ENCODE measurements at regions not wholly inside any gene's neighbourhood (a gene's known extent, or its start where the extent isn't known, plus 50 kb on each side); places are given as distances from the start of the nearest gene placed in this dataset.
A peak's percentile ranks its signal among the peaks of the same experiment; 100 is the strongest.

GRCh38 chr7:20021066-20021465, 196.1 kb downstream of the MACC1 start:
- no peaks in the 10 kb centered on the region for H3K27me3 ChIP-seq (replicated peaks in 1 of 4; ENCODE audit: control extremely low read depth in 1 of 4, control insufficient read depth in 3 of 4, insufficient read depth in 4 of 4, low read length in 3 of 4)
- POLR2A ChIA-PET = no interaction called here
- Mint-ChIP-seq H3K4me1 (peaks cover 33% of the 10 kb centered on the region), H3K27me3 (no peaks in the 10 kb centered on the region), H3K4me3 (no peak overlapping the region), H3K9me3 (ENCODE audit: insufficient read depth) (no peaks in the 10 kb centered on the region), H3K27ac (no peak overlapping the region)
- no peaks in the 10 kb centered on the region for H4K20me1 ChIP-seq (ENCODE audit: control insufficient read depth, insufficient read depth, low read length, poor library complexity, severe bottlenecking)
- H3K27ac ChIP-seq (ENCODE audit: low read length in 2 of 2) = no peak overlapping the region
- H3K9ac ChIP-seq (ENCODE audit: low read length) = no peak overlapping the region
- no peak for ATAC-seq (ENCODE audit: low read depth)
- H3K79me2 ChIP-seq (ENCODE audit: control insufficient read depth, insufficient read depth, low read length) = no peaks in the 10 kb centered on the region
- no peak overlapping the region for H2AFZ ChIP-seq (ENCODE audit: insufficient read depth, low read depth, low read length, poor library complexity, severe bottlenecking)
- intact Hi-C loops (cut with micrococcal nuclease) = no loop called here
- no peaks in the 10 kb centered on the region for H3K9me3 ChIP-seq (ENCODE audit: control extremely low read depth in 1 of 3, control insufficient read depth in 2 of 3, insufficient read depth in 1 of 3, low read length in 2 of 3)
- DNase-seq = no peak
- H3K4me2 ChIP-seq (replicated peaks; ENCODE audit: low read depth, low read length, poor library complexity, severe bottlenecking) = no peak overlapping the region
- peaks cover 23 to 25% of the 10 kb centered on the region in 2 donors for H3K4me1 ChIP-seq (ENCODE audit: control insufficient read depth in 2 of 2, insufficient read depth in 2 of 2, low read length in 2 of 2)
- H3K36me3 ChIP-seq (replicated peaks in 1 of 2; ENCODE audit: control extremely low read depth in 1 of 2, control insufficient read depth in 1 of 2, extremely low read depth in 1 of 2, insufficient read depth in 2 of 2, low read length in 1 of 2) = no peaks in the 10 kb centered on the region
- no peak overlapping the region for H3K4me3 ChIP-seq (ENCODE audit: control extremely low read depth in 1 of 5, extremely low read depth in 1 of 5, insufficient read depth in 1 of 5, low read depth in 2 of 5, low read length in 4 of 5)
- CTCF ChIA-PET = interaction anchor here (1.3 kb wide), 1 partner anchor 13 kb away, joined by 3 read pairs; no protein-coding TSS in a partner anchor
- no peak for TF ChIP-seq CTCF (IDR thresholded peaks at IDR 0.05)
- no peak for TF ChIP-seq EZH2 (IDR thresholded peaks at IDR 0.05; ENCODE audit: borderline replicate concordance, insufficient read depth, low read depth, low read length, poor library complexity, severe bottlenecking)

- intact Hi-C loops (cut with micrococcal nuclease) = loop anchor here (10.0 kb wide), 1 partner anchor 195 kb away; the partner anchor contains the start of gene MACC1
- ATAC-seq (ENCODE audit: low read depth) = peak; percentile 17
- peak overlapping the region; percentile 11 for H3K27ac Mint-ChIP-seq
These were observed 197.3 kb downstream of the MACC1 start for GRCh38 chr7:20019757-20020432.

More at GRCh38 chr7:20019757-20020432, 197.3 kb downstream of the MACC1 start:
- no peak overlapping the region for H3K9ac ChIP-seq (ENCODE audit: low read length)
- no peaks in the 10 kb centered on the region for H3K27me3 Mint-ChIP-seq
- no peaks in the 10 kb centered on the region for H3K9me3 ChIP-seq (ENCODE audit: control extremely low read depth in 1 of 3, control insufficient read depth in 2 of 3, insufficient read depth in 1 of 3, low read length in 2 of 3)
- H3K36me3 ChIP-seq (replicated peaks in 1 of 2; ENCODE audit: control extremely low read depth in 1 of 2, control insufficient read depth in 1 of 2, extremely low read depth in 1 of 2, insufficient read depth in 2 of 2, low read length in 1 of 2) = no peaks in the 10 kb centered on the region
- no peak overlapping the region for H2AFZ ChIP-seq (ENCODE audit: insufficient read depth, low read depth, low read length, poor library complexity, severe bottlenecking)
- no peaks in the 10 kb centered on the region for H3K27me3 ChIP-seq (replicated peaks in 1 of 4; ENCODE audit: control extremely low read depth in 1 of 4, control insufficient read depth in 3 of 4, insufficient read depth in 4 of 4, low read length in 3 of 4)
- WGBS (ENCODE audit: insufficient coverage) = 100% methylated on average over 1 of the region's 2 CpGs
- ChIA-PET CTCF (interaction anchor here (1.0 kb wide), 1 partner anchor 37 kb away, joined by 3 read pairs; no protein-coding TSS in a partner anchor), POLR2A (no interaction called here)
- H3K4me2 ChIP-seq (replicated peaks; ENCODE audit: low read depth, low read length, poor library complexity, severe bottlenecking) = peak overlapping the region; percentile 26
- no peak overlapping the region for H3K4me3 ChIP-seq (ENCODE audit: control extremely low read depth in 1 of 5, extremely low read depth in 1 of 5, insufficient read depth in 1 of 5, low read depth in 2 of 5, low read length in 4 of 5)
- peaks cover 33% of the 10 kb centered on the region for H3K4me1 Mint-ChIP-seq
- no peaks in the 10 kb centered on the region for H3K9me3 Mint-ChIP-seq (ENCODE audit: insufficient read depth)
- no peak overlapping the region for H3K27ac ChIP-seq (ENCODE audit: low read length in 2 of 2)
- H3K4me3 Mint-ChIP-seq = peak overlapping the region; percentile 14
- H3K79me2 ChIP-seq (ENCODE audit: control insufficient read depth, insufficient read depth, low read length) = no peaks in the 10 kb centered on the region
- DNase-seq = peak; percentile 39
- TF ChIP-seq CTCF (IDR thresholded peaks at IDR 0.05) (no peak), EZH2 (IDR thresholded peaks at IDR 0.05; ENCODE audit: borderline replicate concordance, insufficient read depth, low read depth, low read length, poor library complexity, severe bottlenecking) (no peak)
- H4K20me1 ChIP-seq (ENCODE audit: control insufficient read depth, insufficient read depth, low read length, poor library complexity, severe bottlenecking) = no peaks in the 10 kb centered on the region
- peaks cover 23 to 25% of the 10 kb centered on the region in 2 donors for H3K4me1 ChIP-seq (ENCODE audit: control insufficient read depth in 2 of 2, insufficient read depth in 2 of 2, low read length in 2 of 2)
